Uterus (tissue), 3 donors: ENCODE measurements at regions not wholly inside any gene's neighbourhood (a gene's known extent, or its start where the extent isn't known, plus 50 kb on each side); places are given as distances from the start of the nearest gene placed in this dataset.

Experiments
- DNase-seq, 2 donors: peaks; one replicate each; pipeline ENCODE4 v3.0.0-alpha.2; 2019 to 2020
- H3K27ac ChIP-seq, 2 donors: fragments of 200-600 bp; sonication (generic); 1 replicate in 1 of 2; 2 replicates in 1 of 2; pipeline ENCODE4 v1.5.1; 2016 to 2018
- H3K27me3 ChIP-seq, 2 donors: fragments of 200-600 bp; sonication (generic); one replicate each; pipeline ENCODE4 v1.5.1; 2018 to 2019; ENCODE audit warnings: control low read depth in 1 of 2
- H3K36me3 ChIP-seq, 2 donors: fragments of 200-600 bp; sonication (generic); one replicate each; pipeline ENCODE4 v1.5.1; 2019; ENCODE audit warnings: control low read depth in 1 of 2
- H3K4me1 ChIP-seq, 2 donors: fragments of 200-600 bp; sonication (generic); one replicate each; pipeline ENCODE4 v1.5.1; 2018 to 2019; ENCODE audit warnings: control low read depth in 1 of 2
- H3K4me3 ChIP-seq, 2 donors: fragments of 200-600 bp; sonication (generic); 1 replicate in 1 of 2; 2 replicates in 1 of 2; pipeline ENCODE4 v1.5.1; 2018 to 2019; ENCODE audit warnings: mild to moderate bottlenecking in 1 of 2
- H3K9me3 ChIP-seq, 2 donors: fragments of 200-600 bp; sonication (generic); one replicate each; pipeline ENCODE4 v1.5.1; 2019; ENCODE audit warnings: control low read depth in 1 of 2
- CTCF ChIP-seq, 4 experiments: fragments of 200-600 bp in 2 of 4; fragments of 450-650 bp in 2 of 4; sonication (generic) in 2 of 4; IDR thresholded peaks; one replicate each; pipeline ENCODE4 v1.5.1; 2016 to 2019; ENCODE audit warnings: antibody characterized with exemption in 4 of 4, mild to moderate bottlenecking in 2 of 4, moderate library complexity in 1 of 4
- POLR2A ChIP-seq, 2 donors: fragments of 450-650 bp; IDR thresholded peaks; one replicate each; pipeline ENCODE4 v1.6.1; 2016; ENCODE audit warnings: antibody characterized with exemption in 2 of 2, mild to moderate bottlenecking in 1 of 2, moderate library complexity in 1 of 2
- intact Hi-C: fragments of 100-400 bp; cut with DNase I; formaldehyde crosslinking; loops from one replicate; pipeline ENCODE4 v1.15.1; 2023; ENCODE audit warnings: low total_unique reads
- donor health status: DM: yes; HTN: yes; CAD: no.

GRCh38 chr13:62510906-62511655 is 1095.4 kb upstream of the PCDH20 start:
- Histone ChIP-seq H3K4me3 (no peak overlapping the region), H3K27me3 (no peaks in the 10 kb centered on the region), H3K27ac (no peak overlapping the region), H3K9me3 (no peaks in the 10 kb centered on the region), H3K36me3 (no peaks in the 10 kb centered on the region), H3K4me1 (no peaks in the 10 kb centered on the region)
- TF ChIP-seq CTCF (IDR thresholded peaks at IDR 0.05): no peak
- TF ChIP-seq POLR2A (IDR thresholded peaks at IDR 0.05): no peak
- intact Hi-C loops: no loop called here
- DNase-seq: no peak

GRCh38 chr13:62502588-62502987 is 1086.9 kb upstream of the PCDH20 start:
- Histone ChIP-seq H3K27ac (no peak overlapping the region), H3K4me3 (no peak overlapping the region), H3K4me1 (no peaks in the 10 kb centered on the region), H3K9me3 (no peaks in the 10 kb centered on the region), H3K27me3 (no peaks in the 10 kb centered on the region), H3K36me3 (no peaks in the 10 kb centered on the region)
- no peak for TF ChIP-seq POLR2A (IDR thresholded peaks at IDR 0.05)
- no peak for TF ChIP-seq CTCF (IDR thresholded peaks at IDR 0.05)
- intact Hi-C loops: no loop called here
- no peak for DNase-seq

- no peaks in the 10 kb centered on the region for H3K27me3 ChIP-seq
- no peaks in the 10 kb centered on the region for H3K36me3 ChIP-seq
- intact Hi-C loops: no loop called here
- no peak for TF ChIP-seq CTCF (IDR thresholded peaks at IDR 0.05)
- no peak for TF ChIP-seq POLR2A (IDR thresholded peaks at IDR 0.05)
- H3K9me3 ChIP-seq: no peaks in the 10 kb centered on the region
- no peaks in the 10 kb centered on the region for H3K4me1 ChIP-seq
- H3K27ac ChIP-seq: no peak overlapping the region
- H3K4me3 ChIP-seq: no peak overlapping the region
- DNase-seq: no peak
These were observed 1074.1 kb upstream of the PCDH20 start for GRCh38 chr13:62489731-62490130.

GRCh38 chr13:62483774-62484173 is 1068.1 kb upstream of the PCDH20 start:
- no peaks in the 10 kb centered on the region for H3K27me3 ChIP-seq
- H3K4me3 ChIP-seq: no peak overlapping the region
- no peaks in the 10 kb centered on the region for H3K4me1 ChIP-seq
- no peak overlapping the region for H3K27ac ChIP-seq
- H3K9me3 ChIP-seq: no peaks in the 10 kb centered on the region
- TF ChIP-seq POLR2A (IDR thresholded peaks at IDR 0.05): no peak
- TF ChIP-seq CTCF (IDR thresholded peaks at IDR 0.05): no peak
- no peak for DNase-seq
- intact Hi-C loops: no loop called here
- H3K36me3 ChIP-seq: no peaks in the 10 kb centered on the region

DNA sequence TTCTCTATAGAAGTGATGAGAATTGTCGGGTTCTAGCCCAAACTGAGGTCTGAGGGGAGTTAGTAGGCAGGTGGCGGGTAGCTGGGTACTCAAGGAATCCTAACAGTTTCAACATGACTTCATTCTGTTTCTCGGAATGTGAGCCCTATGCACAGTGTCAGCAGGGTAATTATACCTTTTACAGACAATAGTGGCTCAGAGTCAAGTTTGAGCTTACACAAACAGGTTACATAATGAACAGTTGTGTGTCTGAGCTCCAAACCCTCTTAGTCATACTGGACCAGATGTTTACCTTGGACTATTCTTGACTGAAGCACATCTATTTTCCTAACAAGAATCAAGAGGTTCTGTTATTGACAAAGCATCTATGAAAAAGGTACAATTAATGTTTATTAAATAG is 1066.7 kb upstream of the PCDH20 start:
- H3K4me3 ChIP-seq: no peak overlapping the region
- H3K4me1 ChIP-seq: no peaks in the 10 kb centered on the region
- H3K27me3 ChIP-seq: no peaks in the 10 kb centered on the region
- H3K9me3 ChIP-seq: no peaks in the 10 kb centered on the region
- intact Hi-C loops: no loop called here
- no peaks in the 10 kb centered on the region for H3K36me3 ChIP-seq
- no peak overlapping the region for H3K27ac ChIP-seq
- TF ChIP-seq CTCF (IDR thresholded peaks at IDR 0.05): no peak
- TF ChIP-seq POLR2A (IDR thresholded peaks at IDR 0.05): no peak
- no peak for DNase-seq
